ENCODE measurements at regions not wholly inside any gene's neighbourhood (a gene's known extent, or its start where the extent isn't known, plus 50 kb on each side); places are given as distances from the start of the nearest gene placed in this dataset.

GRCh38 chr4:171714791-171715454 lies 98.3 kb upstream of the GALNTL6 start:
- Histone ChIP-seq H3K9ac (ENCODE audit: low read depth in 1 of 2, low read length in 2 of 2) (no peak overlapping the region), H3K27ac (ENCODE audit: low read depth, low read length) (no peak overlapping the region), H3K27me3 (ENCODE audit: control insufficient read depth in 1 of 2, insufficient read depth in 2 of 2, low read length in 2 of 2) (no peaks in the 10 kb centered on the region), H3K9me3 (ENCODE audit: control insufficient read depth in 1 of 2, low read length in 2 of 2) (no peaks in the 10 kb centered on the region), H3K4me1 (ENCODE audit: control insufficient read depth in 1 of 2, insufficient read depth in 2 of 2, low read length in 2 of 2) (no peaks in the 10 kb centered on the region), H3K4me3 (ENCODE audit: low read depth in 1 of 2, low read length in 2 of 2) (no peak overlapping the region), H3K36me3 (ENCODE audit: control insufficient read depth in 1 of 2, insufficient read depth in 2 of 2, low read length in 2 of 2) (no peaks in the 10 kb centered on the region)

- H3K27ac ChIP-seq (ENCODE audit: low read depth, low read length) = no peak overlapping the region
- no peaks in the 10 kb centered on the region for H3K4me1 ChIP-seq (ENCODE audit: control insufficient read depth in 1 of 2, insufficient read depth in 2 of 2, low read length in 2 of 2)
- no peaks in the 10 kb centered on the region for H3K27me3 ChIP-seq (ENCODE audit: control insufficient read depth in 1 of 2, insufficient read depth in 2 of 2, low read length in 2 of 2)
- H3K4me3 ChIP-seq (ENCODE audit: low read depth in 1 of 2, low read length in 2 of 2) = no peak overlapping the region
- H3K9ac ChIP-seq (ENCODE audit: low read depth in 1 of 2, low read length in 2 of 2) = no peak overlapping the region
- H3K36me3 ChIP-seq (ENCODE audit: control insufficient read depth in 1 of 2, insufficient read depth in 2 of 2, low read length in 2 of 2) = no peaks in the 10 kb centered on the region
- H3K9me3 ChIP-seq (ENCODE audit: control insufficient read depth in 1 of 2, low read length in 2 of 2) = no peaks in the 10 kb centered on the region
Measured at GRCh38 chr4:171710743-171711142, 102.5 kb upstream of the GALNTL6 start.

- Histone ChIP-seq H3K27me3 (ENCODE audit: control insufficient read depth in 1 of 2, insufficient read depth in 2 of 2, low read length in 2 of 2) (no peaks in the 10 kb centered on the region), H3K4me1 (ENCODE audit: control insufficient read depth in 1 of 2, insufficient read depth in 2 of 2, low read length in 2 of 2) (no peaks in the 10 kb centered on the region), H3K9me3 (ENCODE audit: control insufficient read depth in 1 of 2, low read length in 2 of 2) (no peaks in the 10 kb centered on the region), H3K4me3 (ENCODE audit: low read depth in 1 of 2, low read length in 2 of 2) (no peak overlapping the region), H3K27ac (ENCODE audit: low read depth, low read length) (no peak overlapping the region), H3K9ac (ENCODE audit: low read depth in 1 of 2, low read length in 2 of 2) (no peak overlapping the region), H3K36me3 (ENCODE audit: control insufficient read depth in 1 of 2, insufficient read depth in 2 of 2, low read length in 2 of 2) (no peaks in the 10 kb centered on the region)
Measured at GRCh38 chr4:171676555-171677215, 136.5 kb upstream of the GALNTL6 start.

GRCh38 chr4:171674781-171675180 lies 138.4 kb upstream of the GALNTL6 start:
- Histone ChIP-seq H3K9ac (ENCODE audit: low read depth in 1 of 2, low read length in 2 of 2) (no peak overlapping the region), H3K36me3 (ENCODE audit: control insufficient read depth in 1 of 2, insufficient read depth in 2 of 2, low read length in 2 of 2) (no peaks in the 10 kb centered on the region), H3K27me3 (ENCODE audit: control insufficient read depth in 1 of 2, insufficient read depth in 2 of 2, low read length in 2 of 2) (no peaks in the 10 kb centered on the region), H3K27ac (ENCODE audit: low read depth, low read length) (no peak overlapping the region), H3K4me1 (ENCODE audit: control insufficient read depth in 1 of 2, insufficient read depth in 2 of 2, low read length in 2 of 2) (no peaks in the 10 kb centered on the region), H3K4me3 (ENCODE audit: low read depth in 1 of 2, low read length in 2 of 2) (no peak overlapping the region), H3K9me3 (ENCODE audit: control insufficient read depth in 1 of 2, low read length in 2 of 2) (no peaks in the 10 kb centered on the region)

- no peak overlapping the region for H3K9ac ChIP-seq (ENCODE audit: low read depth in 1 of 2, low read length in 2 of 2)
- H3K4me1 ChIP-seq (ENCODE audit: control insufficient read depth in 1 of 2, insufficient read depth in 2 of 2, low read length in 2 of 2) = no peaks in the 10 kb centered on the region
- H3K27ac ChIP-seq (ENCODE audit: low read depth, low read length) = no peak overlapping the region
- no peaks in the 10 kb centered on the region for H3K36me3 ChIP-seq (ENCODE audit: control insufficient read depth in 1 of 2, insufficient read depth in 2 of 2, low read length in 2 of 2)
- no peaks in the 10 kb centered on the region for H3K27me3 ChIP-seq (ENCODE audit: control insufficient read depth in 1 of 2, insufficient read depth in 2 of 2, low read length in 2 of 2)
- H3K9me3 ChIP-seq (ENCODE audit: control insufficient read depth in 1 of 2, low read length in 2 of 2) = no peaks in the 10 kb centered on the region
- H3K4me3 ChIP-seq (ENCODE audit: low read depth in 1 of 2, low read length in 2 of 2) = no peak overlapping the region
Measured at GRCh38 chr4:171668403-171668802, 144.8 kb upstream of the GALNTL6 start.

GRCh38 chr4:171667906-171668305 lies 145.3 kb upstream of the GALNTL6 start:
- H3K9ac ChIP-seq (ENCODE audit: low read depth in 1 of 2, low read length in 2 of 2) = no peak overlapping the region
- no peaks in the 10 kb centered on the region for H3K27me3 ChIP-seq (ENCODE audit: control insufficient read depth in 1 of 2, insufficient read depth in 2 of 2, low read length in 2 of 2)
- no peaks in the 10 kb centered on the region for H3K4me1 ChIP-seq (ENCODE audit: control insufficient read depth in 1 of 2, insufficient read depth in 2 of 2, low read length in 2 of 2)
- no peaks in the 10 kb centered on the region for H3K36me3 ChIP-seq (ENCODE audit: control insufficient read depth in 1 of 2, insufficient read depth in 2 of 2, low read length in 2 of 2)
- H3K9me3 ChIP-seq (ENCODE audit: control insufficient read depth in 1 of 2, low read length in 2 of 2) = no peaks in the 10 kb centered on the region
- no peak overlapping the region for H3K27ac ChIP-seq (ENCODE audit: low read depth, low read length)
- no peak overlapping the region for H3K4me3 ChIP-seq (ENCODE audit: low read depth in 1 of 2, low read length in 2 of 2)

GRCh38 chr4:171651071-171651470 lies 162.1 kb upstream of the GALNTL6 start:
- Histone ChIP-seq H3K27ac (ENCODE audit: low read depth, low read length) (no peak overlapping the region), H3K9me3 (ENCODE audit: control insufficient read depth in 1 of 2, low read length in 2 of 2) (no peaks in the 10 kb centered on the region), H3K9ac (ENCODE audit: low read depth in 1 of 2, low read length in 2 of 2) (no peak overlapping the region), H3K36me3 (ENCODE audit: control insufficient read depth in 1 of 2, insufficient read depth in 2 of 2, low read length in 2 of 2) (no peaks in the 10 kb centered on the region), H3K4me1 (ENCODE audit: control insufficient read depth in 1 of 2, insufficient read depth in 2 of 2, low read length in 2 of 2) (no peaks in the 10 kb centered on the region), H3K4me3 (ENCODE audit: low read depth in 1 of 2, low read length in 2 of 2) (no peak overlapping the region), H3K27me3 (ENCODE audit: control insufficient read depth in 1 of 2, insufficient read depth in 2 of 2, low read length in 2 of 2) (no peaks in the 10 kb centered on the region)

GRCh38 chr4:171650543-171650942 lies 162.7 kb upstream of the GALNTL6 start:
- Histone ChIP-seq H3K27ac (ENCODE audit: low read depth, low read length) (no peak overlapping the region), H3K9ac (ENCODE audit: low read depth in 1 of 2, low read length in 2 of 2) (no peak overlapping the region)

GRCh38 chr4:171648926-171649325 lies 164.3 kb upstream of the GALNTL6 start:
- Histone ChIP-seq H3K27me3 (ENCODE audit: control insufficient read depth in 1 of 2, insufficient read depth in 2 of 2, low read length in 2 of 2) (no peaks in the 10 kb centered on the region), H3K4me1 (ENCODE audit: control insufficient read depth in 1 of 2, insufficient read depth in 2 of 2, low read length in 2 of 2) (no peaks in the 10 kb centered on the region), H3K9ac (ENCODE audit: low read depth in 1 of 2, low read length in 2 of 2) (no peak overlapping the region), H3K4me3 (ENCODE audit: low read depth in 1 of 2, low read length in 2 of 2) (no peak overlapping the region), H3K36me3 (ENCODE audit: control insufficient read depth in 1 of 2, insufficient read depth in 2 of 2, low read length in 2 of 2) (no peaks in the 10 kb centered on the region), H3K9me3 (ENCODE audit: control insufficient read depth in 1 of 2, low read length in 2 of 2) (no peaks in the 10 kb centered on the region), H3K27ac (ENCODE audit: low read depth, low read length) (no peak overlapping the region)

More at GRCh38 chr4:171650543-171650942, 162.7 kb upstream of the GALNTL6 start:
- Histone ChIP-seq H3K9me3 (ENCODE audit: control insufficient read depth in 1 of 2, low read length in 2 of 2) (no peaks in the 10 kb centered on the region), H3K27me3 (ENCODE audit: control insufficient read depth in 1 of 2, insufficient read depth in 2 of 2, low read length in 2 of 2) (no peaks in the 10 kb centered on the region), H3K4me3 (ENCODE audit: low read depth in 1 of 2, low read length in 2 of 2) (no peak overlapping the region), H3K4me1 (ENCODE audit: control insufficient read depth in 1 of 2, insufficient read depth in 2 of 2, low read length in 2 of 2) (no peaks in the 10 kb centered on the region), H3K36me3 (ENCODE audit: control insufficient read depth in 1 of 2, insufficient read depth in 2 of 2, low read length in 2 of 2) (no peaks in the 10 kb centered on the region)

GRCh38 chr4:171646984-171647383 lies 166.2 kb upstream of the GALNTL6 start:
- no peaks in the 10 kb centered on the region for H3K36me3 ChIP-seq (ENCODE audit: control insufficient read depth in 1 of 2, insufficient read depth in 2 of 2, low read length in 2 of 2)

More at GRCh38 chr4:171646984-171647383, 166.2 kb upstream of the GALNTL6 start:
- H3K4me1 ChIP-seq (ENCODE audit: control insufficient read depth in 1 of 2, insufficient read depth in 2 of 2, low read length in 2 of 2) = no peaks in the 10 kb centered on the region
- no peak overlapping the region for H3K27ac ChIP-seq (ENCODE audit: low read depth, low read length)
- no peak overlapping the region for H3K9ac ChIP-seq (ENCODE audit: low read depth in 1 of 2, low read length in 2 of 2)
- no peaks in the 10 kb centered on the region for H3K9me3 ChIP-seq (ENCODE audit: control insufficient read depth in 1 of 2, low read length in 2 of 2)
- H3K4me3 ChIP-seq (ENCODE audit: low read depth in 1 of 2, low read length in 2 of 2) = no peak overlapping the region
- no peaks in the 10 kb centered on the region for H3K27me3 ChIP-seq (ENCODE audit: control insufficient read depth in 1 of 2, insufficient read depth in 2 of 2, low read length in 2 of 2)

All from duodenal mucosa (tissue), 2 donors.